ENCODE measurements at regions not wholly inside any gene's neighbourhood (a gene's known extent, or its start where the extent isn't known, plus 50 kb on each side); places are given as distances from the start of the nearest gene placed in this dataset.

- no peaks in the 10 kb centered on the region for H3K36me3 ChIP-seq
- no peaks in the 10 kb centered on the region for H3K27me3 ChIP-seq
- DNase-seq (ENCODE audit: low spot score in 2 of 2) = no peak
- no peak overlapping the region for H3K27ac ChIP-seq
- no peak overlapping the region for H3K4me3 ChIP-seq
- TF ChIP-seq EP300 (IDR thresholded peaks at IDR 0.05) = no peak
- TF ChIP-seq POLR2AphosphoS5 (IDR thresholded peaks at IDR 0.05) = no peak
- TF ChIP-seq POLR2A (IDR thresholded peaks at IDR 0.05) = no peak
- TF ChIP-seq CTCF (IDR thresholded peaks at IDR 0.05) = no peak
- WGBS = 79% methylated on average over 3 of the region's 4 CpGs
- H3K9me3 ChIP-seq = peaks cover 8% of the 10 kb centered on the region
- H3K4me1 ChIP-seq = no peaks in the 10 kb centered on the region
These were observed 696.8 kb upstream of the COX7C start for GRCh38 chr5:85920984-85921383.

GRCh38 chr5:85921590-85921989, 696.2 kb upstream of the COX7C start:
- H3K27me3 ChIP-seq = no peaks in the 10 kb centered on the region
- no peak for DNase-seq (ENCODE audit: low spot score in 2 of 2)
- no peaks in the 10 kb centered on the region for H3K36me3 ChIP-seq
- no peaks in the 10 kb centered on the region for H3K4me1 ChIP-seq
- H3K27ac ChIP-seq = no peak overlapping the region
- peaks cover 8% of the 10 kb centered on the region for H3K9me3 ChIP-seq
- H3K4me3 ChIP-seq = no peak overlapping the region
- no peak for TF ChIP-seq POLR2A (IDR thresholded peaks at IDR 0.05)
- no peak for TF ChIP-seq CTCF (IDR thresholded peaks at IDR 0.05)
- no peak for TF ChIP-seq EP300 (IDR thresholded peaks at IDR 0.05)
- no peak for TF ChIP-seq POLR2AphosphoS5 (IDR thresholded peaks at IDR 0.05)
- WGBS = 48% methylated on average over 2 of the region's 2 CpGs

GRCh38 chr5:85927632-85928031, 690.1 kb upstream of the COX7C start:
- no peak for DNase-seq (ENCODE audit: low spot score in 2 of 2)
- H3K27ac ChIP-seq = no peak overlapping the region
- no peak overlapping the region for H3K4me3 ChIP-seq
- 93% methylated on average over 4 of the region's 4 CpGs for WGBS
- peaks cover 2% of the 10 kb centered on the region for H3K9me3 ChIP-seq
- H3K27me3 ChIP-seq = no peaks in the 10 kb centered on the region
- H3K4me1 ChIP-seq = no peaks in the 10 kb centered on the region
- TF ChIP-seq POLR2A (IDR thresholded peaks at IDR 0.05) = no peak
- no peak for TF ChIP-seq EP300 (IDR thresholded peaks at IDR 0.05)
- no peaks in the 10 kb centered on the region for H3K36me3 ChIP-seq

- Histone ChIP-seq H3K27me3 (no peaks in the 10 kb centered on the region), H3K4me1 (no peaks in the 10 kb centered on the region), H3K4me3 (no peak overlapping the region), H3K36me3 (no peaks in the 10 kb centered on the region), H3K27ac (no peak overlapping the region), H3K9me3 (peaks cover 2% of the 10 kb centered on the region)
- TF ChIP-seq POLR2AphosphoS5 (IDR thresholded peaks at IDR 0.05) = no peak
- no peak for TF ChIP-seq EP300 (IDR thresholded peaks at IDR 0.05)
- no peak for TF ChIP-seq CTCF (IDR thresholded peaks at IDR 0.05)
- TF ChIP-seq POLR2A (IDR thresholded peaks at IDR 0.05) = no peak
- no peak for DNase-seq (ENCODE audit: low spot score in 2 of 2)
- WGBS = 86% methylated on average over 2 of the region's 2 CpGs
These were observed 688.0 kb upstream of the COX7C start for GRCh38 chr5:85929713-85930112.

- no peak for TF ChIP-seq EP300 (IDR thresholded peaks at IDR 0.05)
- TF ChIP-seq CTCF (IDR thresholded peaks at IDR 0.05) = no peak
- TF ChIP-seq POLR2A (IDR thresholded peaks at IDR 0.05) = no peak
- no peak for TF ChIP-seq POLR2AphosphoS5 (IDR thresholded peaks at IDR 0.05)
- Histone ChIP-seq H3K27me3 (no peaks in the 10 kb centered on the region), H3K4me3 (no peak overlapping the region), H3K27ac (no peak overlapping the region), H3K36me3 (no peaks in the 10 kb centered on the region), H3K4me1 (no peaks in the 10 kb centered on the region), H3K9me3 (peaks cover 2% of the 10 kb centered on the region)
- WGBS = 65% methylated on average over 3 of the region's 3 CpGs
- DNase-seq (ENCODE audit: low spot score in 2 of 2) = no peak
These were observed 686.5 kb upstream of the COX7C start for GRCh38 chr5:85931220-85931619.

GRCh38 chr5:85938201-85938600, 679.5 kb upstream of the COX7C start:
- TF ChIP-seq POLR2AphosphoS5 (IDR thresholded peaks at IDR 0.05) (no peak), EP300 (IDR thresholded peaks at IDR 0.05) (no peak), CTCF (IDR thresholded peaks at IDR 0.05) (no peak), POLR2A (IDR thresholded peaks at IDR 0.05) (no peak)
- DNase-seq (ENCODE audit: low spot score in 2 of 2) = no peak
- WGBS = 37% methylated on average over 3 of the region's 3 CpGs
- Histone ChIP-seq H3K4me1 (no peaks in the 10 kb centered on the region), H3K4me3 (no peak overlapping the region), H3K36me3 (no peaks in the 10 kb centered on the region), H3K9me3 (no peaks in the 10 kb centered on the region), H3K27me3 (no peaks in the 10 kb centered on the region), H3K27ac (no peak overlapping the region)
